Testis (tissue), 2 donors: ENCODE measurements at regions not wholly inside any gene's neighbourhood (a gene's known extent, or its start where the extent isn't known, plus 50 kb on each side); places are given as distances from the start of the nearest gene placed in this dataset.

ENCODE experiments used
- CTCF ChIP-seq, 3 experiments: fragments of 450-650 bp in 2 of 3; fragments of 200-600 bp in 1 of 3; sonication (generic) in 1 of 3; IDR thresholded peaks; one replicate each; pipeline ENCODE4 v1.5.1; 2016 to 2019; ENCODE audit warnings: antibody characterized with exemption in 3 of 3, mild to moderate bottlenecking in 2 of 3, moderate library complexity in 1 of 3
- POLR2A ChIP-seq: fragments of 450-650 bp; IDR thresholded peaks from one replicate; pipeline ENCODE4 v1.6.1; 2017; ENCODE audit warnings: antibody characterized with exemption, mild to moderate bottlenecking, moderate library complexity

GRCh38 chr6:85172705-85173104 is 277.2 kb upstream of the NT5E start:
- TF ChIP-seq CTCF (IDR thresholded peaks at IDR 0.05) (no peak), POLR2A (no peak)
